MM.1S (cell line): ENCODE measurements at regions not wholly inside any gene's neighbourhood (a gene's known extent, or its start where the extent isn't known, plus 50 kb on each side); places are given as distances from the start of the nearest gene placed in this dataset.

Source experiments
- EZH2 ChIP-seq: fragments of 300-600 bp; sonication (generic); optimal IDR thresholded peaks from 2 replicates; pipeline ENCODE3; 2017; ENCODE audit warnings: low read depth, mild to moderate bottlenecking, antibody characterized with exemption, low read length, mixed read lengths
- EZH2phosphoT487 ChIP-seq: fragments of 300-600 bp; sonication (generic); IDR thresholded peaks from 2 replicates; pipeline ENCODE4 v1.6.1; 2018; ENCODE audit warnings: antibody characterized with exemption, low read length
- TF ChIP-seq, protein P1 (sequence below): fragments of 300-600 bp; sonication (generic); IDR thresholded peaks from 2 replicates; pipeline ENCODE4 v1.5.1; 2016; ENCODE audit warnings: antibody characterized with exemption, low read length, mixed read lengths

- TF ChIP-seq, protein P1, sequence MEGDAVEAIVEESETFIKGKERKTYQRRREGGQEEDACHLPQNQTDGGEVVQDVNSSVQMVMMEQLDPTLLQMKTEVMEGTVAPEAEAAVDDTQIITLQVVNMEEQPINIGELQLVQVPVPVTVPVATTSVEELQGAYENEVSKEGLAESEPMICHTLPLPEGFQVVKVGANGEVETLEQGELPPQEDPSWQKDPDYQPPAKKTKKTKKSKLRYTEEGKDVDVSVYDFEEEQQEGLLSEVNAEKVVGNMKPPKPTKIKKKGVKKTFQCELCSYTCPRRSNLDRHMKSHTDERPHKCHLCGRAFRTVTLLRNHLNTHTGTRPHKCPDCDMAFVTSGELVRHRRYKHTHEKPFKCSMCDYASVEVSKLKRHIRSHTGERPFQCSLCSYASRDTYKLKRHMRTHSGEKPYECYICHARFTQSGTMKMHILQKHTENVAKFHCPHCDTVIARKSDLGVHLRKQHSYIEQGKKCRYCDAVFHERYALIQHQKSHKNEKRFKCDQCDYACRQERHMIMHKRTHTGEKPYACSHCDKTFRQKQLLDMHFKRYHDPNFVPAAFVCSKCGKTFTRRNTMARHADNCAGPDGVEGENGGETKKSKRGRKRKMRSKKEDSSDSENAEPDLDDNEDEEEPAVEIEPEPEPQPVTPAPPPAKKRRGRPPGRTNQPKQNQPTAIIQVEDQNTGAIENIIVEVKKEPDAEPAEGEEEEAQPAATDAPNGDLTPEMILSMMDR, result no peak
- TF ChIP-seq EZH2 (no peak), EZH2phosphoT487 (no peak)
Observed at GRCh38 chr9:134504106-134504385, 137.6 kb upstream of the COL5A1 start.
